Hepatocyte (in vitro differentiated cells): ENCODE measurements at regions not wholly inside any gene's neighbourhood (a gene's known extent, or its start where the extent isn't known, plus 50 kb on each side); places are given as distances from the start of the nearest gene placed in this dataset.

ENCODE experiments used
- EZH2 ChIP-seq: fragments of 200-600 bp; sonication (generic); IDR thresholded peaks from 2 replicates; pipeline ENCODE4 v1.6.1; 2016; ENCODE audit warnings: antibody characterized with exemption, mild to moderate bottlenecking, borderline replicate concordance
- TF ChIP-seq, protein P1 (sequence below): fragments of 200-600 bp; sonication (generic); IDR thresholded peaks from 2 replicates; pipeline ENCODE4 v1.5.1; 2016; ENCODE audit warnings: antibody characterized with exemption, mild to moderate bottlenecking; ENCODE audit not compliant: poor library complexity

- TF ChIP-seq, protein P1, sequence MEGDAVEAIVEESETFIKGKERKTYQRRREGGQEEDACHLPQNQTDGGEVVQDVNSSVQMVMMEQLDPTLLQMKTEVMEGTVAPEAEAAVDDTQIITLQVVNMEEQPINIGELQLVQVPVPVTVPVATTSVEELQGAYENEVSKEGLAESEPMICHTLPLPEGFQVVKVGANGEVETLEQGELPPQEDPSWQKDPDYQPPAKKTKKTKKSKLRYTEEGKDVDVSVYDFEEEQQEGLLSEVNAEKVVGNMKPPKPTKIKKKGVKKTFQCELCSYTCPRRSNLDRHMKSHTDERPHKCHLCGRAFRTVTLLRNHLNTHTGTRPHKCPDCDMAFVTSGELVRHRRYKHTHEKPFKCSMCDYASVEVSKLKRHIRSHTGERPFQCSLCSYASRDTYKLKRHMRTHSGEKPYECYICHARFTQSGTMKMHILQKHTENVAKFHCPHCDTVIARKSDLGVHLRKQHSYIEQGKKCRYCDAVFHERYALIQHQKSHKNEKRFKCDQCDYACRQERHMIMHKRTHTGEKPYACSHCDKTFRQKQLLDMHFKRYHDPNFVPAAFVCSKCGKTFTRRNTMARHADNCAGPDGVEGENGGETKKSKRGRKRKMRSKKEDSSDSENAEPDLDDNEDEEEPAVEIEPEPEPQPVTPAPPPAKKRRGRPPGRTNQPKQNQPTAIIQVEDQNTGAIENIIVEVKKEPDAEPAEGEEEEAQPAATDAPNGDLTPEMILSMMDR = no peak
- TF ChIP-seq EZH2 = no peak
These were observed 74.6 kb upstream of the IPO9 start for GRCh38 chr1:201754353-201754752.
